ENCODE measurements at regions not wholly inside any gene's neighbourhood (a gene's known extent, or its start where the extent isn't known, plus 50 kb on each side); places are given as distances from the start of the nearest gene placed in this dataset.

DNA sequence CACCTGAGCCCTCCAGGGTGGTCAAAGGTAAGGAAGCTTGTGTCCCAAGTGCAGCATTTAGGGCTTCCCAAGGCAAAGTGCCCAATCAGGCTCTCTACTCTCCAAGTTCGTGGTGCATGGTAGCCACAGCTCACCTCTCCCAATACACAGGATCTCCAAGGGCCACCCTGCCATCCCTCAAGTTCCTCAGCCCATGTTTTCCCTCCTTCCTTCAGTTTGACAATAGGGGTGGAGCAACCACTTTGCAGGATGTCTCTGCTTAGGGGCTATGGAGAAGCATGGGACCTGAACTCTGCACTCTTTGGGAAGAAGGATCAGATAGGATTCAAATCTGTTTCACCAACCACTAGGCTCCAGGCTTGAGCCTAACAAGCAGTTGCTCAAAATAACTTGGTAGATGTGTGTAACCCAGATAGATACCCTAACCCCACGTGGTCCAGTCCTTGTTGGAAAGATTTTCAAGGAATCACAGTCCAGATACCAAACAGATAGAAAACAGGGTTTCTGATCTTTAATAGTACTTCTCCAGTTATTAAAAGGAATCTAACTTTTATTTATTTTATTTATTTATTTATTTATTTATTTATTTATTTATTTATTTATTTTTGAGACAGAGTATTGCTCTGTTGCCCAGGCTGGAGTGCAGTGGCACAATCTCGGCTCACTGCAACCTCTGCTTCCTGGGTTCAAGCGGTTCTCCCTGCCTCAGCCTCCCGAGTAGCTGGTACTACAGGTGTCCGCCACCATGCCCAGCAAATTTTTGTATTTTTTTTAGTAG is 248.1 kb downstream of the CTTN start:
- DNase-seq, result no peak
- no peak overlapping the region for H3K27ac ChIP-seq
- H3K4me3 ChIP-seq, result no peak overlapping the region
- intact Hi-C loops (cut with DNase I; ENCODE audit: low total_unique reads), result no loop called here
- H3K36me3 ChIP-seq, result no peaks in the 10 kb centered on the region
- peaks cover 0 to 50% of the 10 kb centered on the region in 2 donors for H3K27me3 ChIP-seq
- H3K9me3 ChIP-seq, result no peaks in the 10 kb centered on the region
- no peaks in the 10 kb centered on the region for H3K4me1 ChIP-seq
- no peak for TF ChIP-seq CTCF (IDR thresholded peaks at IDR 0.05)

GRCh38 chr11:70647188-70648166 is 249.1 kb downstream of the CTTN start:
- Histone ChIP-seq H3K9me3 (no peaks in the 10 kb centered on the region), H3K27me3 (peaks cover 0 to 40% of the 10 kb centered on the region in 2 donors), H3K27ac (no peak overlapping the region), H3K4me1 (no peaks in the 10 kb centered on the region), H3K4me3 (no peak overlapping the region), H3K36me3 (no peaks in the 10 kb centered on the region)
- intact Hi-C loops (cut with DNase I; ENCODE audit: low total_unique reads), result no loop called here
- DNase-seq, result no peak
- TF ChIP-seq CTCF (IDR thresholded peaks at IDR 0.05), result no peak

DNA sequence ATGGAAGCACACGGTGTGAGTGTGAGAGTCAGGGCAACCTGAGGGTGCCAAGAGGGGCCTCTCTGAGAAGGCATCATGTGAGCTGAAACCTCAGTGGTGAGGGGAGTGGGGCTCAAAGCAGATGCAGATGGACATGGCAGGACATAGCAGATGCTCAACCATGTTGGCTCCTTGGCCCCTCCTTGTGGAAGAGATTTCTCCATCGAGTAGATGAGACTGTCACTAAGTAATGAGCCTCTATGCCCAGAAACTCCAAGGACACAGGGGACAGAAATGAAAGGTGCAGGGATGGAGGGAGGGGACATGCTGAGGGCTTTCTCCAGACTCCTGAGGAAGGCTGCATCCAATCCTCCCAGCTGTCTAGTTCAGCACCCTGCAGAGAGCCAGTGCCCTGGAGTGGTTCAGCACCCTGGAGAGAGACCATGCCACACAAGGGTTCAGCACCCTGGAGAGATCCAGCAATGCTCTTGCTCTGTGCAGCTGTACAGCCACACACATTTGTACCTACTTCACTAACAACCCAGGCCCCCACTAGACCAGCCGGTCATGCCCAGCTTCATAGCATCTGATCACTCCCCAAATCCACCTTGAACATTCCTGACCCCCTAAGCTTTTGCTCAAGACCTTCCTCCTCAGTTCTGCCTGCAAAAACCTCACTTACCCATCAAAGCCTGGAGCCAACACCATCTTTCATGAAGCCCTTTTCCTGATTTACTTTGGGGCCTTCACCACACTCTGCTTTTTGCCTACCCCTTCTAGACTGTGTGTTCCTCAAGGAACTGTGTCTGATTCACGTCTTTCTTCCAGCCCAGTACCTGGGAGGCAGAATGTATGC is 252.0 kb downstream of the CTTN start:
- no peak overlapping the region for H3K27ac ChIP-seq
- intact Hi-C loops (cut with DNase I; ENCODE audit: low total_unique reads), result no loop called here
- no peaks in the 10 kb centered on the region for H3K9me3 ChIP-seq
- H3K4me3 ChIP-seq, result no peak overlapping the region
- H3K36me3 ChIP-seq, result no peaks in the 10 kb centered on the region
- H3K27me3 ChIP-seq, result peaks cover 0 to 19% of the 10 kb centered on the region in 2 donors
- H3K4me1 ChIP-seq, result no peaks in the 10 kb centered on the region
- DNase-seq, result peak in 1 of 2 donors; percentile 61
- TF ChIP-seq CTCF (IDR thresholded peaks at IDR 0.05), result no peak

- Histone ChIP-seq H3K9me3 (no peaks in the 10 kb centered on the region), H3K4me3 (no peak overlapping the region), H3K27ac (no peak overlapping the region), H3K4me1 (no peaks in the 10 kb centered on the region), H3K36me3 (no peaks in the 10 kb centered on the region), H3K27me3 (peaks cover 0 to 12% of the 10 kb centered on the region in 2 donors)
- intact Hi-C loops (cut with DNase I; ENCODE audit: low total_unique reads), result no loop called here
- no peak for TF ChIP-seq CTCF (IDR thresholded peaks at IDR 0.05)
- DNase-seq, result no peak
Measured at GRCh38 chr11:70651031-70651430, 252.7 kb downstream of the CTTN start.

DNA sequence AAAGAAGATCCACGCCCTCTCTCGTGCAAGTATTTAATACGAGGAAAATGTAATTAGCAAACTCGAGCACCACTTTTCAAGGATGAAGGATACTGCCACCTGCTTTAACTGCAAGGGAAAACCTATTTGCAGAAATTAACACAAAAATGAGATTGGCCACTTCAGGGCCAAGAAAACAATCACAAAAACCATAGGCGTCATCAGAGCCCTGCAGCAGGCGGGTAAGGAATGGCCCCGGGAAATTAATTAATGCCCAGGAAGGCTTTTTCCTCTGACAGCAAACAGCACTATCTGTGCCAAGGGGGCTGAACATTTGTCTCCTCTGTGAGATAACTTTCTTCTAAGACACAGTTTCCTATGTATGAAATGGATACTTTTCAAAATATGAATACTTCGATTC is 255.7 kb downstream of the CTTN start:
- no peak for DNase-seq
- Histone ChIP-seq H3K9me3 (no peaks in the 10 kb centered on the region), H3K36me3 (no peaks in the 10 kb centered on the region), H3K4me1 (no peaks in the 10 kb centered on the region), H3K4me3 (no peak overlapping the region), H3K27me3 (peaks cover 0 to 7% of the 10 kb centered on the region in 2 donors), H3K27ac (no peak overlapping the region)
- intact Hi-C loops (cut with DNase I; ENCODE audit: low total_unique reads), result no loop called here
- TF ChIP-seq CTCF (IDR thresholded peaks at IDR 0.05), result no peak
